CD4-positive, alpha-beta T cell (primary cell): ENCODE measurements at regions not wholly inside any gene's neighbourhood (a gene's known extent, or its start where the extent isn't known, plus 50 kb on each side); places are given as distances from the start of the nearest gene placed in this dataset.

ENCODE experiments used
- ATAC-seq: fragments of 200-7000 bp; cut with Tn5 transposase; one replicate; pipeline ENCODE4 v1.10.0; 2022; ENCODE audit warnings: mild to moderate bottlenecking; ENCODE audit not compliant: poor library complexity
- CTCF ChIA-PET: fragments of 350-600 bp; sonication (Branson Sonifier 250); formaldehyde crosslinking; loops from one replicate; lab custom pipeline; 2021; ENCODE audit warnings: antibody characterized with exemption, inconsistent platforms; lab: Charles Lee
- POLR2A ChIA-PET: fragments of 350-600 bp; sonication (Branson Sonifier 250); formaldehyde crosslinking; loops from one replicate; lab custom pipeline; 2021; ENCODE audit warnings: antibody characterized with exemption, inconsistent platforms; lab: Charles Lee
- DNase-seq, 14 experiments: peaks; one replicate each; pipeline ENCODE4 v3.0.0-alpha.2; 2013 to 2020; ENCODE audit warnings: mixed read lengths in 2 of 14
- H3K27ac ChIP-seq, 2 donors: one replicate each; pipeline versions ENCODE4 v1.5.1 to v1.7.0; 2013; ENCODE audit warnings: low read length in 2 of 2, low read depth in 1 of 2, mild to moderate bottlenecking in 1 of 2
- H3K27me3 ChIP-seq, 2 experiments: 1 replicate in 1 of 2; 2 replicates in 1 of 2; pipeline versions ENCODE4 v1.6.1 to v1.7.0; 2013; ENCODE audit warnings: low read length in 2 of 2, control low read depth in 1 of 2, mild to moderate bottlenecking in 1 of 2, moderate library complexity in 1 of 2; ENCODE audit not compliant: insufficient read depth in 2 of 2, control insufficient read depth in 1 of 2
- H3K36me3 ChIP-seq: one replicate; pipeline ENCODE4 v1.6.1; 2013; ENCODE audit warnings: low read length, control low read depth; ENCODE audit not compliant: insufficient read depth
- H3K4me1 ChIP-seq: one replicate; pipeline ENCODE4 v1.6.1; 2013; ENCODE audit warnings: low read length, control low read depth; ENCODE audit not compliant: insufficient read depth
- H3K4me3 ChIP-seq: one replicate; pipeline ENCODE4 v1.5.1; 2013; ENCODE audit warnings: mild to moderate bottlenecking, low read length, moderate library complexity
- H3K9me3 ChIP-seq, 2 experiments: 1 replicate in 1 of 2; 2 replicates in 1 of 2; pipeline versions ENCODE4 v1.6.1 to v1.7.0; 2013; ENCODE audit warnings: low read length in 2 of 2, mild to moderate bottlenecking in 2 of 2, control low read depth in 1 of 2, moderate library complexity in 1 of 2; ENCODE audit not compliant: control insufficient read depth in 1 of 2, insufficient read depth in 1 of 2
- H3K27ac Mint-ChIP-seq: one replicate; pipeline ENCODE4 v1.8.0; 2020; ENCODE audit warnings: mixed read lengths
- H3K27me3 Mint-ChIP-seq: one replicate; pipeline ENCODE4 v1.8.0; 2021; ENCODE audit warnings: mixed read lengths
- H3K36me3 Mint-ChIP-seq: one replicate; pipeline ENCODE4 v1.8.0; 2021; ENCODE audit warnings: low read depth, mixed read lengths
- H3K4me1 Mint-ChIP-seq: one replicate; pipeline ENCODE4 v1.8.0; 2021; ENCODE audit warnings: low read depth, mixed read lengths
- H3K4me3 Mint-ChIP-seq: one replicate; pipeline ENCODE4 v1.8.0; 2020; ENCODE audit warnings: mild to moderate bottlenecking, mixed read lengths
- H3K9me3 Mint-ChIP-seq: one replicate; pipeline ENCODE4 v1.8.0; 2020; ENCODE audit warnings: mixed read lengths
- CTCF ChIP-seq: fragments of 200-600 bp; IDR thresholded peaks from one replicate; pipeline ENCODE4 v1.8.0; 2022; ENCODE audit warnings: antibody characterized with exemption, mild to moderate bottlenecking
- intact Hi-C, 2 experiments: fragments of 100-400 bp; cut with DNase I in 1 of 2; cut with micrococcal nuclease in 1 of 2; formaldehyde crosslinking; loops; one replicate each; pipeline versions ENCODE4 v1.15.1 to v1.9.0; 2023 to 2025; cut with DNase I, micrococcal nuclease

- DNase-seq (no peak), ATAC-seq (no peak)
- Histone ChIP-seq H3K36me3 (no peaks in the 10 kb centered on the region), H3K9me3 (peaks cover 0 to 6% of the 10 kb centered on the region in 2 experiments), H3K4me3 (no peak overlapping the region), H3K27ac (no peak overlapping the region), H3K27me3 (no peaks in the 10 kb centered on the region), H3K4me1 (no peaks in the 10 kb centered on the region)
- CTCF ChIA-PET = no interaction called here
- H3K4me1 Mint-ChIP-seq = no peaks in the 10 kb centered on the region
- H3K36me3 Mint-ChIP-seq = no peaks in the 10 kb centered on the region
- intact Hi-C loops = no loop called here
- POLR2A ChIA-PET = no interaction called here
- no peaks in the 10 kb centered on the region for H3K27me3 Mint-ChIP-seq
- no peak overlapping the region for H3K4me3 Mint-ChIP-seq
- peaks cover 7% of the 10 kb centered on the region for H3K9me3 Mint-ChIP-seq
- H3K27ac Mint-ChIP-seq = no peak overlapping the region
- no peak for TF ChIP-seq CTCF
Observed at GRCh38 chr3:180161770-180162169, 125.0 kb upstream of the PEX5L start.

DNA sequence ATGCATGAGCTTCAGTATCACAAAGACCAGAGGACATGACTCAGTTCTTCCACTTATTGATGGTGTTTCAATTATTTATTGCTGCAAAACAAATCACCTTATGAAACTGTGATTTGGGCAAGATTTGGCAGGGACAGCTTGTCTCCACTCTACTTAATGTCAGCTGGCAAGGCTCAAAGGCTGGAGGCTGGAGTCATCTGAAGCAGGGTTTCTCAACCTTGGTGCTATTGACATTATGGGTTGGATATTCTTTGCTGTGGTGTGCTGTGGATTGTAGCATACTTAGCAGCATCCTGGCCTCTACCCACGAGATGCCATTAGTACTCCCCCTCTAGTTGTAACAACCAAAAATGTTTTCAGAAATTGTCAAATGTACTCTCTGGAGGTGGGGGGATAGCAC is 138.8 kb upstream of the PEX5L start:
- Mint-ChIP-seq H3K4me1 (no peaks in the 10 kb centered on the region), H3K27ac (no peak overlapping the region), H3K9me3 (peaks cover 2% of the 10 kb centered on the region), H3K36me3 (no peaks in the 10 kb centered on the region), H3K4me3 (no peak overlapping the region), H3K27me3 (no peaks in the 10 kb centered on the region)
- ATAC-seq (no peak), DNase-seq (no peak)
- Histone ChIP-seq H3K4me3 (no peak overlapping the region), H3K36me3 (no peaks in the 10 kb centered on the region), H3K27me3 (no peaks in the 10 kb centered on the region), H3K27ac (no peak overlapping the region), H3K9me3 (no peaks in the 10 kb centered on the region), H3K4me1 (no peaks in the 10 kb centered on the region)
- POLR2A ChIA-PET = no interaction called here
- CTCF ChIA-PET = no interaction called here
- TF ChIP-seq CTCF = no peak
- intact Hi-C loops = no loop called here

DNA sequence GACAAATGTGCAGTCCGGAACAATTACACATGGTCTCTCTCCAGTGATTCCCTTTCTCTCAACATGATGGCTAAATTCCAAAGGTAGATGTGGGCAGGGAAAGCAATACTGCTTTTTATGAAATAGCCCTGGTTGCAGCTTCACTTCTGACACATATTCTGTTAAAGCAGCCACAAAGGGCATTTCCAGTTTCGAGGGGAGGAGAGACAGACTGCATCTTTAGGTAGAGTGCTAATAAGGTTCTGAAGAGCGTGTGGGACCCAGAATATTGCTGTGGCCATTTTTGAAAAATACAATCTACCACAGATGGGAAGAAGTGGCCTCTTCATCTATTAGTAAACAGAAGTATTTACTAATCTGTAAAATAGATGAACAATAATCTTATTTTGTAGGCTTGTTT is 139.3 kb upstream of the PEX5L start:
- H3K27me3 Mint-ChIP-seq = no peaks in the 10 kb centered on the region
- no peak overlapping the region for H3K27ac Mint-ChIP-seq
- H3K9me3 Mint-ChIP-seq = peaks cover 2% of the 10 kb centered on the region
- DNase-seq = no peak
- no peaks in the 10 kb centered on the region for H3K36me3 Mint-ChIP-seq
- no peak overlapping the region for H3K4me3 ChIP-seq
- no peak for TF ChIP-seq CTCF
- H3K4me3 Mint-ChIP-seq = no peak overlapping the region
- ChIA-PET CTCF (no interaction called here), POLR2A (no interaction called here)
- no peaks in the 10 kb centered on the region for H3K36me3 ChIP-seq
- ATAC-seq = no peak
- intact Hi-C loops = no loop called here
- H3K4me1 Mint-ChIP-seq = no peaks in the 10 kb centered on the region
- H3K4me1 ChIP-seq = no peaks in the 10 kb centered on the region
- H3K27ac ChIP-seq = no peak overlapping the region
- H3K27me3 ChIP-seq = no peaks in the 10 kb centered on the region
- no peaks in the 10 kb centered on the region for H3K9me3 ChIP-seq
